ENCODE measurements at regions not wholly inside any gene's neighbourhood (a gene's known extent, or its start where the extent isn't known, plus 50 kb on each side); places are given as distances from the start of the nearest gene placed in this dataset.

- Histone ChIP-seq H3K4me3 (no peak overlapping the region), H3K4me2 (no peak overlapping the region), H3K9me3 (ENCODE audit: low read depth) (no peaks in the 10 kb centered on the region), H3F3A (ENCODE audit: low read depth) (peaks cover 13% of the 10 kb centered on the region), H3K36me3 (no peaks in the 10 kb centered on the region), H3K27ac (no peak overlapping the region), H3K79me2 (ENCODE audit: low read depth) (no peaks in the 10 kb centered on the region), H3K9ac (no peak overlapping the region), H4K20me1 (ENCODE audit: low read depth) (no peaks in the 10 kb centered on the region), H2AFZ (replicated peaks) (no peak overlapping the region), H3K27me3 (peaks cover 4% of the 10 kb centered on the region), H3K4me1 (peaks cover 15% of the 10 kb centered on the region)
- H3K27ac Mint-ChIP-seq = no peak overlapping the region
- no peak for DNase-seq (ENCODE audit: low spot score)
- H3K9me3 Mint-ChIP-seq = peaks cover 3% of the 10 kb centered on the region
- peaks cover 10% of the 10 kb centered on the region for H3K27me3 Mint-ChIP-seq (ENCODE audit: insufficient read depth, low read depth)
- no peaks in the 10 kb centered on the region for H3K36me3 Mint-ChIP-seq
- peaks cover 15% of the 10 kb centered on the region for H3K4me1 Mint-ChIP-seq
- TF ChIP-seq CTCF (IDR thresholded peaks at IDR 0.05) = no peak
- no peak for TF ChIP-seq EZH2 (IDR thresholded peaks at IDR 0.05)
- no peak for TF ChIP-seq EZH2phosphoT487 (IDR thresholded peaks at IDR 0.05)
- peak overlapping the region; percentile 6 for H3K4me3 Mint-ChIP-seq
These were observed 314.4 kb downstream of the SHQ1 start for GRCh38 chr3:72533591-72534473.

GRCh38 chr3:72530426-72530825 lies 317.8 kb downstream of the SHQ1 start:
- Histone ChIP-seq H3K4me1 (no peaks in the 10 kb centered on the region), H4K20me1 (ENCODE audit: low read depth) (no peaks in the 10 kb centered on the region), H3K27ac (no peak overlapping the region), H3K4me2 (no peak overlapping the region), H3K9me3 (ENCODE audit: low read depth) (no peaks in the 10 kb centered on the region), H3K36me3 (no peaks in the 10 kb centered on the region), H3K4me3 (no peak overlapping the region), H3F3A (ENCODE audit: low read depth) (no peaks in the 10 kb centered on the region), H3K9ac (no peak overlapping the region), H2AFZ (replicated peaks) (no peak overlapping the region), H3K27me3 (no peaks in the 10 kb centered on the region), H3K79me2 (ENCODE audit: low read depth) (no peaks in the 10 kb centered on the region)
- H3K27ac Mint-ChIP-seq = no peak overlapping the region
- no peak for DNase-seq (ENCODE audit: low spot score)
- no peaks in the 10 kb centered on the region for H3K36me3 Mint-ChIP-seq
- H3K4me3 Mint-ChIP-seq = no peak overlapping the region
- H3K4me1 Mint-ChIP-seq = peaks cover 5% of the 10 kb centered on the region
- peaks cover 11% of the 10 kb centered on the region for H3K27me3 Mint-ChIP-seq (ENCODE audit: insufficient read depth, low read depth)
- TF ChIP-seq CTCF (IDR thresholded peaks at IDR 0.05) (no peak), EZH2phosphoT487 (IDR thresholded peaks at IDR 0.05) (no peak), EZH2 (IDR thresholded peaks at IDR 0.05) (no peak)
- peaks cover 3% of the 10 kb centered on the region for H3K9me3 Mint-ChIP-seq

GRCh38 chr3:72529081-72529480 lies 319.2 kb downstream of the SHQ1 start:
- no peak overlapping the region for H3K4me3 ChIP-seq
- Mint-ChIP-seq H3K4me3 (no peak overlapping the region), H3K36me3 (no peaks in the 10 kb centered on the region), H3K9me3 (peaks cover 3% of the 10 kb centered on the region), H3K27ac (no peak overlapping the region), H3K27me3 (ENCODE audit: insufficient read depth, low read depth) (peaks cover 10% of the 10 kb centered on the region), H3K4me1 (peaks cover 5% of the 10 kb centered on the region)
- H3K4me2 ChIP-seq = no peak overlapping the region
- H2AFZ ChIP-seq (replicated peaks) = no peak overlapping the region
- no peaks in the 10 kb centered on the region for H3K27me3 ChIP-seq
- no peak overlapping the region for H3K27ac ChIP-seq
- TF ChIP-seq CTCF (IDR thresholded peaks at IDR 0.05) = no peak
- TF ChIP-seq EZH2 (IDR thresholded peaks at IDR 0.05) = no peak
- no peak for TF ChIP-seq EZH2phosphoT487 (IDR thresholded peaks at IDR 0.05)
- H3K4me1 ChIP-seq = no peaks in the 10 kb centered on the region
- H4K20me1 ChIP-seq (ENCODE audit: low read depth) = no peaks in the 10 kb centered on the region
- no peaks in the 10 kb centered on the region for H3K36me3 ChIP-seq
- no peaks in the 10 kb centered on the region for H3K79me2 ChIP-seq (ENCODE audit: low read depth)
- H3K9ac ChIP-seq = no peak overlapping the region
- no peak for DNase-seq (ENCODE audit: low spot score)
- no peaks in the 10 kb centered on the region for H3F3A ChIP-seq (ENCODE audit: low read depth)
- H3K9me3 ChIP-seq (ENCODE audit: low read depth) = no peaks in the 10 kb centered on the region
